ENCODE measurements at regions not wholly inside any gene's neighbourhood (a gene's known extent, or its start where the extent isn't known, plus 50 kb on each side); places are given as distances from the start of the nearest gene placed in this dataset.

DNA sequence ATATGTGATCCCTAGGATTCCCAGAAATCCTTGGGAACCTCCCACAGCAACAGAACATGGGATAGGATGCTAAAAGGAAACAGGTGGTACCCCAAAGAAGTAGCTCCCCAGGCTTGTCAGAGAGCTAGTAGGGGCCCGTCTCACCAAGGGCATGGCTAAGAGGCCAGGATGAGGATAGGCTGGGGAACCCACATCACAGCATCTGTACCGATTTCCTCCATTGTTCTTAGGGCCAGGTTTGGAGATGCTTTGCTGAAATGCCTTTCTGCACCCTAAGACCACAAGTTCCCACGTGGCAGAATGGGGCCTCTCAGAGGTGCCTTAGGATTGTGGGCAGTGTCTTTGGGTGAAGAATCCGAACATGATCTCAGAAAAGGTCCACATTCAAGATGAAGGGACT, 169.5 kb downstream of the HS3ST3B1 start:
- TF ChIP-seq, protein P1, sequence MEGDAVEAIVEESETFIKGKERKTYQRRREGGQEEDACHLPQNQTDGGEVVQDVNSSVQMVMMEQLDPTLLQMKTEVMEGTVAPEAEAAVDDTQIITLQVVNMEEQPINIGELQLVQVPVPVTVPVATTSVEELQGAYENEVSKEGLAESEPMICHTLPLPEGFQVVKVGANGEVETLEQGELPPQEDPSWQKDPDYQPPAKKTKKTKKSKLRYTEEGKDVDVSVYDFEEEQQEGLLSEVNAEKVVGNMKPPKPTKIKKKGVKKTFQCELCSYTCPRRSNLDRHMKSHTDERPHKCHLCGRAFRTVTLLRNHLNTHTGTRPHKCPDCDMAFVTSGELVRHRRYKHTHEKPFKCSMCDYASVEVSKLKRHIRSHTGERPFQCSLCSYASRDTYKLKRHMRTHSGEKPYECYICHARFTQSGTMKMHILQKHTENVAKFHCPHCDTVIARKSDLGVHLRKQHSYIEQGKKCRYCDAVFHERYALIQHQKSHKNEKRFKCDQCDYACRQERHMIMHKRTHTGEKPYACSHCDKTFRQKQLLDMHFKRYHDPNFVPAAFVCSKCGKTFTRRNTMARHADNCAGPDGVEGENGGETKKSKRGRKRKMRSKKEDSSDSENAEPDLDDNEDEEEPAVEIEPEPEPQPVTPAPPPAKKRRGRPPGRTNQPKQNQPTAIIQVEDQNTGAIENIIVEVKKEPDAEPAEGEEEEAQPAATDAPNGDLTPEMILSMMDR (IDR thresholded peaks at IDR 0.05; ENCODE audit: extremely low read depth, missing control alignments) = no peak
- DNase-seq (ENCODE audit: low spot score) = no peak

DNA sequence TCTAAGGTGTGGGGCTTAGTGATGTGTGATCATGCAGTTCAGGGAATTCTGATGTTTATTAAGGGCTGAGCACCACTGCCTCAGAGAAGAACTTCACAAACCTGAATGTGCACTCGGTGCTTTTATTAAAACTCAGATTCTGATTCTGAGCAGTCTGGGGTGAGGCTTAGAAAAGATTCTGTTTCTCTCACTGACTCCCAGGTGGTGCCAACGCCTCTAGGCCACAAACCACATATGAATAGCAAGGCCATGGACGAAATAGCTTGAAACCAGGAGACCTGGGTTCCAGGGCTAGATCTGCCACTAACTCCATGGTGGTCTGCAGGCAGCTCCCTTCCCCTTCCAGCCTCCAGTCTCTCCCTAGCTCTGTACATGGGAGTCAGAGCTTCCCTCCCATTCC, 169.1 kb downstream of the HS3ST3B1 start:
- DNase-seq (ENCODE audit: low spot score) = no peak
- TF ChIP-seq, protein P1 (IDR thresholded peaks at IDR 0.05; ENCODE audit: extremely low read depth, missing control alignments) = no peak

- TF ChIP-seq, protein P1 (IDR thresholded peaks at IDR 0.05; ENCODE audit: extremely low read depth, missing control alignments) = no peak
- no peak for DNase-seq (ENCODE audit: low spot score)
Observed at GRCh38 chr17:14468858-14469257, 168.0 kb downstream of the HS3ST3B1 start.

DNA sequence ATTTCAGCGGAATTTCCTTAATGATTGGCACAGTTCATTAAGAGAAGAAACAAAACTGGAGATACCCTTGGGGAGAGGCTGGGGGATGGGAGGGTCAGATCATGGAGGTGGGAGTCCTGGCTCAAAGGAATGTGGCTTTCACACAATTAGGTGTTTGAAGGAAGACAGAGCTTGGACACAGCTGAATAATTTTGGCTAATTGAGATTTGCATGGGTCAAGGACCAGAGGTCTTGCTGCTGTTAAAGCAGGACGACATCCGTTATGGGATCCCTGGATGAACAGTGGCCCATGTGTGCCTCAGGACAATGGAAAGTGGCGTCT, 160.3 kb downstream of the HS3ST3B1 start:
- TF ChIP-seq, protein P1 (IDR thresholded peaks at IDR 0.05; ENCODE audit: extremely low read depth, missing control alignments) = no peak

GRCh38 chr17:14460516-14461226, 159.8 kb downstream of the HS3ST3B1 start:
- TF ChIP-seq, protein P1 (IDR thresholded peaks at IDR 0.05; ENCODE audit: extremely low read depth, missing control alignments) = no peak
- DNase-seq (ENCODE audit: low spot score) = no peak

More for the DNA sequence above, 160.3 kb downstream of the HS3ST3B1 start:
- no peak for DNase-seq (ENCODE audit: low spot score)

GRCh38 chr17:14459955-14460354, 159.1 kb downstream of the HS3ST3B1 start:
- no peak for DNase-seq (ENCODE audit: low spot score)
- TF ChIP-seq, protein P1 (IDR thresholded peaks at IDR 0.05; ENCODE audit: extremely low read depth, missing control alignments) = no peak

- DNase-seq (ENCODE audit: low spot score) = no peak
- TF ChIP-seq, protein P1 (IDR thresholded peaks at IDR 0.05; ENCODE audit: extremely low read depth, missing control alignments) = no peak
Observed at GRCh38 chr17:14458724-14459123, 157.8 kb downstream of the HS3ST3B1 start.
